Motor neuron (in vitro differentiated cells): ENCODE measurements at regions not wholly inside any gene's neighbourhood (a gene's known extent, or its start where the extent isn't known, plus 50 kb on each side); places are given as distances from the start of the nearest gene placed in this dataset.
"Not testable (repeated sequence)": the region's sequence is repeated elsewhere in the genome, so short reads cannot be mapped to it uniquely, and the experiment has no call there.

ENCODE experiments used
- ATAC-seq, 8 experiments: fragments of 200-7000 bp; cut with Tn5 transposase; replicated peaks in 6 of 8; 2 replicates each; pipeline ENCODE4 v1.8.0; 2021; ENCODE audit warnings: mild to moderate bottlenecking in 8 of 8, moderate library complexity in 8 of 8
- H3K27ac ChIP-seq, 2 donors: fragments of 250-450 bp; sonication (Bioruptor Pico); 2 replicates each; pipeline ENCODE4 v1.9.0; 2021; ENCODE audit warnings: antibody characterized with exemption in 2 of 2, mild to moderate bottlenecking in 2 of 2, moderate library complexity in 1 of 2
- H3K4me1 ChIP-seq, 2 donors: fragments of 250-450 bp; sonication (Bioruptor Pico); replicated peaks in 1 of 2; 2 replicates each; pipeline ENCODE4 v1.6.1; 2021; ENCODE audit warnings: antibody characterized with exemption in 2 of 2, mild to moderate bottlenecking in 2 of 2, moderate library complexity in 1 of 2
- H3K4me3 ChIP-seq, 5 donors: fragments of 250-450 bp; sonication (Bioruptor Pico); 2 replicates each; pipeline ENCODE4 v1.9.0; 2021; ENCODE audit warnings: antibody characterized with exemption in 5 of 5, mild to moderate bottlenecking in 5 of 5, moderate library complexity in 4 of 5
- WGBS, 10 experiments: fragments of 450-650 bp; shearing (Covaris generic); methylation state at CpG; one replicate each; pipeline ENCODE4 v1.0.0; 2022; 5-methylcytosine and 5-hydroxymethylcytosine counted together
- in situ Hi-C, 9 experiments: fragments of 400-800 bp; cut with MboI; loops; one replicate each; pipeline ENCODE4 v1.15.0; 2021; ENCODE audit warnings: low sequenced_read_pairs in 9 of 9, low pct_unique_long_range_greater_than_20kb in 2 of 9; ENCODE audit not compliant: unreplicated experiment in 9 of 9

GRCh38 chr13:44784708-44785080 lies 204.6 kb downstream of the NUFIP1 start:
- WGBS, 10 experiments, result 22 to 100% (median 80%) methylated on average over 1 to 2 of the region's 2 CpGs; no CpG with 5 or more reads in 1 of the 10 experiments

GRCh38 chr13:44783994-44784707 lies 205.1 kb downstream of the NUFIP1 start:
- in situ Hi-C loops, result no loop called here
- 38 to 100% (median 62%) methylated on average over 1 to 4 of the region's 4 CpGs for WGBS, 10 experiments
- H3K4me3 ChIP-seq, result no peak overlapping the region
- H3K27ac ChIP-seq, result no peak overlapping the region
- ATAC-seq, result no peak
- H3K4me1 ChIP-seq, result no peaks in the 10 kb centered on the region

More at GRCh38 chr13:44784708-44785080, 204.6 kb downstream of the NUFIP1 start:
- Histone ChIP-seq H3K4me3 (no peak overlapping the region), H3K27ac (no peak overlapping the region), H3K4me1 (no peaks in the 10 kb centered on the region)
- ATAC-seq, result no peak
- in situ Hi-C loops, result no loop called here

- in situ Hi-C loops, result no loop called here
- no peak for ATAC-seq
- 80 to 100% (median 87%) methylated on average over 1 to 10 of the region's 10 CpGs; no CpG with 5 or more reads in 1 of the 10 experiments for WGBS, 10 experiments
- Histone ChIP-seq H3K27ac (no peak overlapping the region), H3K4me3 (no peak overlapping the region), H3K4me1 (no peaks in the 10 kb centered on the region)
Observed at GRCh38 chr13:44780591-44781280, 204.6 kb upstream of the TSC22D1 start.

- no peak overlapping the region for H3K27ac ChIP-seq
- no peak overlapping the region for H3K4me3 ChIP-seq
- 44 to 100% (median 53%) methylated on average over 1 to 6 of the region's 9 CpGs; no CpG with 5 or more reads in 3 of the 10 experiments for WGBS, 10 experiments
- in situ Hi-C loops, result no loop called here
- H3K4me1 ChIP-seq, result no peaks in the 10 kb centered on the region
- no peak for ATAC-seq
Observed at GRCh38 chr13:44778761-44779484, 202.8 kb upstream of the TSC22D1 start.

GRCh38 chr13:44775290-44775689 lies 199.2 kb upstream of the TSC22D1 start:
- H3K4me3 ChIP-seq, in situ Hi-C loops, H3K4me1 ChIP-seq, H3K27ac ChIP-seq, ATAC-seq: not testable (repeated sequence)
- WGBS, 10 experiments, result 60 to 100% (median 77%) methylated on average over 1 to 3 of the region's 3 CpGs; no CpG with 5 or more reads in 4 of the 10 experiments

- Histone ChIP-seq H3K27ac (no peak overlapping the region), H3K4me1 (no peaks in the 10 kb centered on the region), H3K4me3 (no peak overlapping the region)
- WGBS, 10 experiments, result 80 to 100% (median 93%) methylated on average over 1 to 5 of the region's 5 CpGs; no CpG with 5 or more reads in 2 of the 10 experiments
- ATAC-seq, result no peak
- in situ Hi-C loops, result no loop called here
Observed at GRCh38 chr13:44770951-44771350, 194.8 kb upstream of the TSC22D1 start.

GRCh38 chr13:44769686-44770085 lies 193.6 kb upstream of the TSC22D1 start:
- Histone ChIP-seq H3K27ac (no peak overlapping the region), H3K4me1 (peaks cover 3 to 5% of the 10 kb centered on the region in 2 donors), H3K4me3 (no peak overlapping the region)
- in situ Hi-C loops, result no loop called here
- WGBS, 10 experiments, result 10 to 100% (median 76%) methylated on average over 1 to 3 of the region's 3 CpGs; no CpG with 5 or more reads in 1 of the 10 experiments
- no peak for ATAC-seq

GRCh38 chr13:44768775-44769581 lies 192.8 kb upstream of the TSC22D1 start:
- H3K4me3 ChIP-seq, result no peak overlapping the region
- no peak for ATAC-seq
- H3K27ac ChIP-seq, result no peak overlapping the region
- in situ Hi-C loops, result no loop called here
- H3K4me1 ChIP-seq, result peaks cover 9 to 12% of the 10 kb centered on the region in 2 donors
- 8 to 83% (median 68%) methylated on average over 1 to 6 of the region's 6 CpGs for whole genome bisulfite sequencing, 10 experiments

GRCh38 chr13:44768239-44768638 lies 192.1 kb upstream of the TSC22D1 start:
- 0 to 100% (median 60%) methylated on average over 1 to 2 of the region's 2 CpGs; no CpG with 5 or more reads in 2 of the 10 experiments for WGBS, 10 experiments
- in situ Hi-C loops, result no loop called here
- H3K4me3 ChIP-seq, result no peak overlapping the region
- peaks cover 17 to 19% of the 10 kb centered on the region in 2 donors for H3K4me1 ChIP-seq
- H3K27ac ChIP-seq, result no peak overlapping the region
- no peak for ATAC-seq

- no peak overlapping the region for H3K27ac ChIP-seq
- ATAC-seq, result no peak
- H3K4me1 ChIP-seq, result peaks cover 23% of the 10 kb centered on the region in 2 donors
- 50 to 100% (median 75%) methylated on average over 1 to 4 of the region's 4 CpGs; no CpG with 5 or more reads in 2 of the 10 experiments for WGBS, 10 experiments
- no peak overlapping the region for H3K4me3 ChIP-seq
- in situ Hi-C loops, result no loop called here
Observed at GRCh38 chr13:44765001-44765471, 188.9 kb upstream of the TSC22D1 start.

- in situ Hi-C loops, result no loop called here
- Histone ChIP-seq H3K27ac (peak overlapping the region; percentile 33 to 46), H3K4me1 (peaks cover 30 to 31% of the 10 kb centered on the region in 2 donors), H3K4me3 (no peak overlapping the region)
- 0 to 90% (median 40%) methylated on average over 1 to 4 of the region's 8 CpGs; no CpG with 5 or more reads in 1 of the 10 experiments for WGBS, 10 experiments
- peak in 5 of 8 experiments; percentile 40 to 63 (median 56) for ATAC-seq
Observed at GRCh38 chr13:44764302-44764692, 188.2 kb upstream of the TSC22D1 start.

- peak overlapping the region; percentile 33 to 46 for H3K27ac ChIP-seq
- 0 to 60% (median 44%) methylated on average over 1 to 7 of the region's 11 CpGs for WGBS, 10 experiments
- no peak overlapping the region for H3K4me3 ChIP-seq
- peak in 5 of 8 experiments; percentile 71 to 80 (median 77) for ATAC-seq
- in situ Hi-C loops, result no loop called here
- H3K4me1 ChIP-seq, result peaks cover 36% of the 10 kb centered on the region in 2 donors
Observed at GRCh38 chr13:44763615-44764301, 187.6 kb upstream of the TSC22D1 start.
